Osteocyte (in vitro differentiated cells): ENCODE measurements at regions not wholly inside any gene's neighbourhood (a gene's known extent, or its start where the extent isn't known, plus 50 kb on each side); places are given as distances from the start of the nearest gene placed in this dataset.

Source experiments
- DNase-seq: peaks from one replicate; pipeline ENCODE4 v3.0.0; 2021; ENCODE audit warnings: mixed read lengths; ENCODE audit not compliant: unreplicated experiment; ENCODE audit errors: extremely low spot score
- H3K27ac Mint-ChIP-seq: one replicate; pipeline ENCODE4 v1.8.0; 2021; ENCODE audit warnings: mild to moderate bottlenecking, mixed read lengths; ENCODE audit not compliant: unreplicated experiment
- H3K27me3 Mint-ChIP-seq: one replicate; pipeline ENCODE4 v1.8.0; 2021; ENCODE audit warnings: mixed read lengths; ENCODE audit not compliant: unreplicated experiment
- H3K36me3 Mint-ChIP-seq: one replicate; pipeline ENCODE4 v1.8.0; 2021; ENCODE audit warnings: mixed read lengths; ENCODE audit not compliant: unreplicated experiment
- H3K4me1 Mint-ChIP-seq: one replicate; pipeline ENCODE4 v1.8.0; 2021; ENCODE audit warnings: mixed read lengths; ENCODE audit not compliant: unreplicated experiment
- H3K4me3 Mint-ChIP-seq: one replicate; pipeline ENCODE4 v1.8.0; 2021; ENCODE audit warnings: mild to moderate bottlenecking, moderate library complexity, mixed read lengths; ENCODE audit not compliant: unreplicated experiment
- H3K9me3 Mint-ChIP-seq: one replicate; pipeline ENCODE4 v1.8.0; 2021; ENCODE audit warnings: mixed read lengths; ENCODE audit not compliant: unreplicated experiment
- TF ChIP-seq, protein P1 (sequence below): fragments of 200-600 bp; sonication (generic); IDR thresholded peaks from 2 replicates; pipeline ENCODE4 v1.5.0; 2021; ENCODE audit warnings: antibody characterized with exemption, mild to moderate bottlenecking, moderate library complexity

DNA sequence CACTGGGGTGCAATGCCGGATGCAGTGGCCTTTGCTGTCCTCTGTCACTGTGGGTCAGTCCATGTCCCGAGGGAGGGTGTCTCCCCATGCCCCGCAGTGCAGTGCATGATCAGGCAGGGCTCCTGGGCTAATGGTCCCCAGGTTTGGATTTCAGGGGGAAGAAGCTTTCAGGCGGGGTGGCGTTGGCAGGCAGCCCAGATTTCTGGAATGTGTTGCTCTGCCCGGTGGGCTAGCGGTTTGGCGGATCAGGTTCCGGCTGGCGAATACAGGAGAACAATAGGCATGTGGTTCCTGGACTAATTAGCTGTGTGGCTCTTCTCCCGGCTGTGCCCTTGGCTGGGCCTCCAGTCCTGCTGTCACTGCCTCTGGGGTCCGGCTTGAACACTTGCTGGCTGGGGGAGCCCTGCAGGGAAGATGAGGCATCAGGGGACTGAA, 141.3 kb downstream of the FGF9 start:
- DNase-seq = no peak
- peaks cover 29% of the 10 kb centered on the region for H3K9me3 Mint-ChIP-seq
- no peaks in the 10 kb centered on the region for H3K36me3 Mint-ChIP-seq
- no peak overlapping the region for H3K27ac Mint-ChIP-seq
- TF ChIP-seq, protein P1, sequence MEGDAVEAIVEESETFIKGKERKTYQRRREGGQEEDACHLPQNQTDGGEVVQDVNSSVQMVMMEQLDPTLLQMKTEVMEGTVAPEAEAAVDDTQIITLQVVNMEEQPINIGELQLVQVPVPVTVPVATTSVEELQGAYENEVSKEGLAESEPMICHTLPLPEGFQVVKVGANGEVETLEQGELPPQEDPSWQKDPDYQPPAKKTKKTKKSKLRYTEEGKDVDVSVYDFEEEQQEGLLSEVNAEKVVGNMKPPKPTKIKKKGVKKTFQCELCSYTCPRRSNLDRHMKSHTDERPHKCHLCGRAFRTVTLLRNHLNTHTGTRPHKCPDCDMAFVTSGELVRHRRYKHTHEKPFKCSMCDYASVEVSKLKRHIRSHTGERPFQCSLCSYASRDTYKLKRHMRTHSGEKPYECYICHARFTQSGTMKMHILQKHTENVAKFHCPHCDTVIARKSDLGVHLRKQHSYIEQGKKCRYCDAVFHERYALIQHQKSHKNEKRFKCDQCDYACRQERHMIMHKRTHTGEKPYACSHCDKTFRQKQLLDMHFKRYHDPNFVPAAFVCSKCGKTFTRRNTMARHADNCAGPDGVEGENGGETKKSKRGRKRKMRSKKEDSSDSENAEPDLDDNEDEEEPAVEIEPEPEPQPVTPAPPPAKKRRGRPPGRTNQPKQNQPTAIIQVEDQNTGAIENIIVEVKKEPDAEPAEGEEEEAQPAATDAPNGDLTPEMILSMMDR = no peak
- no peaks in the 10 kb centered on the region for H3K27me3 Mint-ChIP-seq
- no peak overlapping the region for H3K4me3 Mint-ChIP-seq
- H3K4me1 Mint-ChIP-seq = no peaks in the 10 kb centered on the region

DNA sequence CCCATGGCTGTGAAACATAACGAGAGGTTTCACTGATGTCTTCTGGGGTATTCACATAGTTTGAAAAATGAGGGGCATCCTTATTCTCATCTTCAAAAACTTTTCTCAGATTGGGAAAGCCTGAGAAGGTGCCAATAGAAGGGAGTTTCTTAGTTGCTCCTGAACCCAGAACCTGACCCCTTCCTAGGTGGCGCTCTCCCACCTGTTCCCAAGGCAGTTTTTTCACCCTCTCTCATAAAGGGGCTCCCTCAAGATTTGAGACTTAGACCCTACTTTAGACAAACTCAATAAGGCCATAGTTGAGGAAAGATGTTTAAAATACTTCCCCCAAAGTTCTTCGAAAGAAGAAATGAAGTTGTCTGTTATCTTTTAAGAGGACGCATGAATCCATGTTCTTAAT, 142.2 kb downstream of the FGF9 start:
- DNase-seq = no peak
- H3K9me3 Mint-ChIP-seq = peaks cover 21% of the 10 kb centered on the region
- H3K27me3 Mint-ChIP-seq = no peaks in the 10 kb centered on the region
- no peaks in the 10 kb centered on the region for H3K4me1 Mint-ChIP-seq
- H3K4me3 Mint-ChIP-seq = no peak overlapping the region
- H3K27ac Mint-ChIP-seq = no peak overlapping the region
- TF ChIP-seq, protein P1 = no peak
- H3K36me3 Mint-ChIP-seq = no peaks in the 10 kb centered on the region

DNA sequence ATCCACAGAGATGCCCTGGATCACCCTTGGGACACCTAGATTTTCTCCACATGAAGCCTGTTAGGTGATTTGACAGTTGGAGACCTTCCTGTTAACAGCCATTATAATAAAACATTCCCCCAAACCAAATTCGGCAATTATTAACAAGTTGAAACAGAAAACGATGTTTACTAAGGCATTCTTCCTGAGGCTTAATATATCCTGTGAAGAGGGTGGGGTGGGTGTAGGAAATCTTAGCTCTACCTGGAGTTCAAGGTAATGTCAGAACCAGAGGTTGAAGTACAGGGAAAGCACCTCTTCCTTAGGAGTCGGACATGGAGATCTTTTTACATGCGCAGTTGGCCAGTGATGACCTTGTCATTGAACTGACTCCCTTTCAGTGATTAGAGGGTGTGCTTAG, 143.0 kb downstream of the FGF9 start:
- Mint-ChIP-seq H3K27ac (no peak overlapping the region), H3K4me1 (no peaks in the 10 kb centered on the region), H3K9me3 (peaks cover 21% of the 10 kb centered on the region), H3K36me3 (no peaks in the 10 kb centered on the region), H3K4me3 (no peak overlapping the region), H3K27me3 (no peaks in the 10 kb centered on the region)
- TF ChIP-seq, protein P1 = no peak
- DNase-seq = no peak

DNA sequence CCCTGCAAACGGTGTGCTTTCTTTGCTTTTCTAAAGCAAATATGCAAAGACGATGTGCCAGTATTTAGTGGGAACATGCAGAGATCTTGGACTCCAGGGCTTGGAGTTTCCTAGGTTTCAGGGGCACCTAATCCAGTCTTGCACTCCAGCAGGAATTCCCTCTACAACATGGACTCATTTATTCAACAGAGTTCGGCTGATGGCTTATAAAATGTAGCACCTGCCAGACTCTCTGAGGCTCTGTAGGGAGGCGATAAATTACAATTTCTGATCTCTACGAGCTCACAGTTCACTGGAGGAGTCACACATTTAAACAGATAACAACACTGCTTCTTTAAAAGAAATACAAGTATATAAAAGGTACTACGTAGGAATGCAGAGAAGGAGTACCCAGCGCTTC, 143.7 kb downstream of the FGF9 start:
- H3K4me3 Mint-ChIP-seq = no peak overlapping the region
- H3K27ac Mint-ChIP-seq = no peak overlapping the region
- no peaks in the 10 kb centered on the region for H3K36me3 Mint-ChIP-seq
- peaks cover 28% of the 10 kb centered on the region for H3K9me3 Mint-ChIP-seq
- H3K27me3 Mint-ChIP-seq = no peaks in the 10 kb centered on the region
- TF ChIP-seq, protein P1 = no peak
- H3K4me1 Mint-ChIP-seq = no peaks in the 10 kb centered on the region
- DNase-seq = no peak

DNA sequence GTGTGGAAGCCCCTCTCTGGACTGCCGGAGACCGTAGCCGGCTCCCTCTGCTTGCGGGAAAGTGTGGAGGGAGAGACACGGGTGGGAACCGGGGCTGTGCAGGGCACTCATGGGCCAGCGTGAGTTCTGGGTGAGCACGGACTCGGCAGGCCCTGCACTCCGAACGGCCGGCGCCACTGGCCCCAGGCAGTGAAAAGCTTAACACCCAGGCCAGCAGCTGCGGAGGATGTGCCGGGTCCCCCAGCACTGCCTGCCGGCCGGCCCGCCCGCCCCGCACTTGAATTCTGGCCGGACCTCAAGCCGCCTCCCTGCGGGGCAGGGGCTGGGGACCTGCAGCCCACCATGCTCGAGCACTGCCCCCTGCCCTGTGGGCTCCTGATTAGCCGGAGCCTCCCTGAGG, 147.0 kb downstream of the FGF9 start:
- no peak for DNase-seq
- TF ChIP-seq, protein P1 = no peak
- Mint-ChIP-seq H3K4me1 (no peaks in the 10 kb centered on the region), H3K36me3 (no peaks in the 10 kb centered on the region), H3K27ac (no peak overlapping the region), H3K9me3 (peaks cover 28% of the 10 kb centered on the region), H3K27me3 (no peaks in the 10 kb centered on the region), H3K4me3 (no peak overlapping the region)
